ENCODE measurements at regions not wholly inside any gene's neighbourhood (a gene's known extent, or its start where the extent isn't known, plus 50 kb on each side); places are given as distances from the start of the nearest gene placed in this dataset.

DNA sequence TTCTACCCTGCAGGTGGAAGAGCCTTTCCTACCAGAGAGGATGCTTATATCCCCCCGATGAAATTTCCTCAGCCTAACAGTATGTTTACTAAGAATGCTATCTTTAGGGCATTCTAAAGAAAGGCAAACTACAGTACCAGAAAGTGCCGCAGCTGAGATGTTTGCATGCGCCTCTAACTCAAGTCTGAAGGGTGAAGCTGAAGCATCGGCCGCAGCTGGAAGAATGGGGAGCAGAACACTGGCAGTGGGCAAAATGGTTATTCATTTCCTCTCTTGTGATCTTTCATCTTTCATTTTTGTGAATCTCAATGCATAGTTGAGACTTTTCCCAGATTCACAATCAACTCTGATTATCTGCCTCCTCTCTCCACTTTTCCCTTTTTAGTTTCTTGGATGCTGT is 648.2 kb upstream of the ZEB2 start:
- Histone ChIP-seq H3K9me2 (ENCODE audit: insufficient read depth) (no peaks in the 10 kb centered on the region), H3K36me3 (ENCODE audit: insufficient read depth) (no peaks in the 10 kb centered on the region), H3K27ac (ENCODE audit: low read depth) (no peak overlapping the region), H3K4me2 (no peak overlapping the region), H2AFZ (no peak overlapping the region), H3K79me2 (replicated peaks; ENCODE audit: insufficient read depth) (no peaks in the 10 kb centered on the region), H3K4me3 (no peak overlapping the region), H3K4me1 (ENCODE audit: insufficient read depth) (no peaks in the 10 kb centered on the region), H3F3A (replicated peaks; ENCODE audit: low read depth) (no peaks in the 10 kb centered on the region), H3K27me3 (ENCODE audit: insufficient read depth) (no peaks in the 10 kb centered on the region), H4K20me1 (replicated peaks; ENCODE audit: insufficient read depth) (no peaks in the 10 kb centered on the region)
- TF ChIP-seq, protein P1, sequence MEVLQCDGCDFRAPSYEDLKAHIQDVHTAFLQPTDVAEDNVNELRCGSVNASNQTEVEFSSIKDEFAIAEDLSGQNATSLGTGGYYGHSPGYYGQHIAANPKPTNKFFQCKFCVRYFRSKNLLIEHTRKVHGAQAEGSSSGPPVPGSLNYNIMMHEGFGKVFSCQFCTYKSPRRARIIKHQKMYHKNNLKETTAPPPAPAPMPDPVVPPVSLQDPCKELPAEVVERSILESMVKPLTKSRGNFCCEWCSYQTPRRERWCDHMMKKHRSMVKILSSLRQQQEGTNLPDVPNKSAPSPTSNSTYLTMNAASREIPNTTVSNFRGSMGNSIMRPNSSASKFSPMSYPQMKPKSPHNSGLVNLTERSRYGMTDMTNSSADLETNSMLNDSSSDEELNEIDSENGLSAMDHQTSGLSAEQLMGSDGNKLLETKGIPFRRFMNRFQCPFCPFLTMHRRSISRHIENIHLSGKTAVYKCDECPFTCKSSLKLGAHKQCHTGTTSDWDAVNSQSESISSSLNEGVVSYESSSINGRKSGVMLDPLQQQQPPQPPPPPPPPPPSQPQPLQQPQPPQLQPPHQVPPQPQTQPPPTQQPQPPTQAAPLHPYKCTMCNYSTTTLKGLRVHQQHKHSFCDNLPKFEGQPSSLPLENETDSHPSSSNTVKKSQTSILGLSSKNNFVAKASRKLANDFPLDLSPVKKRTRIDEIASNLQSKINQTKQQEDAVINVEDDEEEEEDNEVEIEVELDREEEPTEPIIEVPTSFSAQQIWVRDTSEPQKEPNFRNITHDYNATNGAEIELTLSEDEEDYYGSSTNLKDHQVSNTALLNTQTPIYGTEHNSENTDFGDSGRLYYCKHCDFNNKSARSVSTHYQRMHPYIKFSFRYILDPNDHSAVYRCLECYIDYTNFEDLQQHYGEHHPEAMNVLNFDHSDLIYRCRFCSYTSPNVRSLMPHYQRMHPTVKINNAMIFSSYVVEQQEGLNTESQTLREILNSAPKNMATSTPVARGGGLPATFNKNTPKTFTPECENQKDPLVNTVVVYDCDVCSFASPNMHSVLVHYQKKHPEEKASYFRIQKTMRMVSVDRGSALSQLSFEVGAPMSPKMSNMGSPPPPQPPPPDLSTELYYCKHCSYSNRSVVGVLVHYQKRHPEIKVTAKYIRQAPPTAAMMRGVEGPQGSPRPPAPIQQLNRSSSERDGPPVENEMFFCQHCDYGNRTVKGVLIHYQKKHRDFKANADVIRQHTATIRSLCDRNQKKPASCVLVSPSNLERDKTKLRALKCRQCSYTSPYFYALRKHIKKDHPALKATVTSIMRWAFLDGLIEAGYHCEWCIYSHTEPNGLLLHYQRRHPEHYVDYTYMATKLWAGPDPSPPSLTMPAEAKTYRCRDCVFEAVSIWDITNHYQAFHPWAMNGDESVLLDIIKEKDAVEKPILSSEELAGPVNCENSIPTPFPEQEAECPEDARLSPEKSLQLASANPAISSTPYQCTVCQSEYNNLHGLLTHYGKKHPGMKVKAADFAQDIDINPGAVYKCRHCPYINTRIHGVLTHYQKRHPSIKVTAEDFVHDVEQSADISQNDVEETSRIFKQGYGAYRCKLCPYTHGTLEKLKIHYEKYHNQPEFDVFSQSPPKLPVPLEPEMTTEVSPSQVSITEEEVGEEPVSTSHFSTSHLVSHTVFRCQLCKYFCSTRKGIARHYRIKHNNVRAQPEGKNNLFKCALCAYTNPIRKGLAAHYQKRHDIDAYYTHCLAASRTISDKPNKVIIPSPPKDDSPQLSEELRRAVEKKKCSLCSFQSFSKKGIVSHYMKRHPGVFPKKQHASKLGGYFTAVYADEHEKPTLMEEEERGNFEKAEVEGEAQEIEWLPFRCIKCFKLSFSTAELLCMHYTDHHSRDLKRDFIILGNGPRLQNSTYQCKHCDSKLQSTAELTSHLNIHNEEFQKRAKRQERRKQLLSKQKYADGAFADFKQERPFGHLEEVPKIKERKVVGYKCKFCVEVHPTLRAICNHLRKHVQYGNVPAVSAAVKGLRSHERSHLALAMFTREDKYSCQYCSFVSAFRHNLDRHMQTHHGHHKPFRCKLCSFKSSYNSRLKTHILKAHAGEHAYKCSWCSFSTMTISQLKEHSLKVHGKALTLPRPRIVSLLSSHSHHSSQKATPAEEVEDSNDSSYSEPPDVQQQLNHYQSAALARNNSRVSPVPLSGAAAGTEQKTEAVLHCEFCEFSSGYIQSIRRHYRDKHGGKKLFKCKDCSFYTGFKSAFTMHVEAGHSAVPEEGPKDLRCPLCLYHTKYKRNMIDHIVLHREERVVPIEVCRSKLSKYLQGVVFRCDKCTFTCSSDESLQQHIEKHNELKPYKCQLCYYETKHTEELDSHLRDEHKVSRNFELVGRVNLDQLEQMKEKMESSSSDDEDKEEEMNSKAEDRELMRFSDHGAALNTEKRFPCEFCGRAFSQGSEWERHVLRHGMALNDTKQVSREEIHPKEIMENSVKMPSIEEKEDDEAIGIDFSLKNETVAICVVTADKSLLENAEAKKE (CRISPR knock-in tag; IDR thresholded peaks at IDR 0.05): no peak
- TF ChIP-seq ZNF114 (CRISPR knock-in tag; IDR thresholded peaks at IDR 0.05) (no peak), JUNB (IDR thresholded peaks at IDR 0.05; ENCODE audit: unreplicated experiment) (no peak), ZNF331 (CRISPR knock-in tag; IDR thresholded peaks at IDR 0.05; ENCODE audit: low read depth) (no peak), EZH2 (IDR thresholded peaks at IDR 0.05; ENCODE audit: low read depth, unreplicated experiment) (no peak), CREB1 (CRISPR knock-in tag; IDR thresholded peaks at IDR 0.05; ENCODE audit: low read depth) (no peak), STAT1 (IDR thresholded peaks at IDR 0.05; ENCODE audit: unreplicated experiment) (no peak), NANOG (IDR thresholded peaks at IDR 0.05; ENCODE audit: borderline replicate concordance) (no peak), EZH2phosphoT487 (IDR thresholded peaks at IDR 0.05; ENCODE audit: unreplicated experiment) (no peak), POLR2AphosphoS5 (IDR thresholded peaks at IDR 0.05; ENCODE audit: low read depth) (no peak)
- TF ChIP-seq, protein P2, sequence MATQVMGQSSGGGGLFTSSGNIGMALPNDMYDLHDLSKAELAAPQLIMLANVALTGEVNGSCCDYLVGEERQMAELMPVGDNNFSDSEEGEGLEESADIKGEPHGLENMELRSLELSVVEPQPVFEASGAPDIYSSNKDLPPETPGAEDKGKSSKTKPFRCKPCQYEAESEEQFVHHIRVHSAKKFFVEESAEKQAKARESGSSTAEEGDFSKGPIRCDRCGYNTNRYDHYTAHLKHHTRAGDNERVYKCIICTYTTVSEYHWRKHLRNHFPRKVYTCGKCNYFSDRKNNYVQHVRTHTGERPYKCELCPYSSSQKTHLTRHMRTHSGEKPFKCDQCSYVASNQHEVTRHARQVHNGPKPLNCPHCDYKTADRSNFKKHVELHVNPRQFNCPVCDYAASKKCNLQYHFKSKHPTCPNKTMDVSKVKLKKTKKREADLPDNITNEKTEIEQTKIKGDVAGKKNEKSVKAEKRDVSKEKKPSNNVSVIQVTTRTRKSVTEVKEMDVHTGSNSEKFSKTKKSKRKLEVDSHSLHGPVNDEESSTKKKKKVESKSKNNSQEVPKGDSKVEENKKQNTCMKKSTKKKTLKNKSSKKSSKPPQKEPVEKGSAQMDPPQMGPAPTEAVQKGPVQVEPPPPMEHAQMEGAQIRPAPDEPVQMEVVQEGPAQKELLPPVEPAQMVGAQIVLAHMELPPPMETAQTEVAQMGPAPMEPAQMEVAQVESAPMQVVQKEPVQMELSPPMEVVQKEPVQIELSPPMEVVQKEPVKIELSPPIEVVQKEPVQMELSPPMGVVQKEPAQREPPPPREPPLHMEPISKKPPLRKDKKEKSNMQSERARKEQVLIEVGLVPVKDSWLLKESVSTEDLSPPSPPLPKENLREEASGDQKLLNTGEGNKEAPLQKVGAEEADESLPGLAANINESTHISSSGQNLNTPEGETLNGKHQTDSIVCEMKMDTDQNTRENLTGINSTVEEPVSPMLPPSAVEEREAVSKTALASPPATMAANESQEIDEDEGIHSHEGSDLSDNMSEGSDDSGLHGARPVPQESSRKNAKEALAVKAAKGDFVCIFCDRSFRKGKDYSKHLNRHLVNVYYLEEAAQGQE (IDR thresholded peaks at IDR 0.05; ENCODE audit: unreplicated experiment): no peak
- TF ChIP-seq, protein P3, sequence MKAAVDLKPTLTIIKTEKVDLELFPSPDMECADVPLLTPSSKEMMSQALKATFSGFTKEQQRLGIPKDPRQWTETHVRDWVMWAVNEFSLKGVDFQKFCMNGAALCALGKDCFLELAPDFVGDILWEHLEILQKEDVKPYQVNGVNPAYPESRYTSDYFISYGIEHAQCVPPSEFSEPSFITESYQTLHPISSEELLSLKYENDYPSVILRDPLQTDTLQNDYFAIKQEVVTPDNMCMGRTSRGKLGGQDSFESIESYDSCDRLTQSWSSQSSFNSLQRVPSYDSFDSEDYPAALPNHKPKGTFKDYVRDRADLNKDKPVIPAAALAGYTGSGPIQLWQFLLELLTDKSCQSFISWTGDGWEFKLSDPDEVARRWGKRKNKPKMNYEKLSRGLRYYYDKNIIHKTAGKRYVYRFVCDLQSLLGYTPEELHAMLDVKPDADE (IDR thresholded peaks at IDR 0.05): no peak
- TF ChIP-seq, protein P4, sequence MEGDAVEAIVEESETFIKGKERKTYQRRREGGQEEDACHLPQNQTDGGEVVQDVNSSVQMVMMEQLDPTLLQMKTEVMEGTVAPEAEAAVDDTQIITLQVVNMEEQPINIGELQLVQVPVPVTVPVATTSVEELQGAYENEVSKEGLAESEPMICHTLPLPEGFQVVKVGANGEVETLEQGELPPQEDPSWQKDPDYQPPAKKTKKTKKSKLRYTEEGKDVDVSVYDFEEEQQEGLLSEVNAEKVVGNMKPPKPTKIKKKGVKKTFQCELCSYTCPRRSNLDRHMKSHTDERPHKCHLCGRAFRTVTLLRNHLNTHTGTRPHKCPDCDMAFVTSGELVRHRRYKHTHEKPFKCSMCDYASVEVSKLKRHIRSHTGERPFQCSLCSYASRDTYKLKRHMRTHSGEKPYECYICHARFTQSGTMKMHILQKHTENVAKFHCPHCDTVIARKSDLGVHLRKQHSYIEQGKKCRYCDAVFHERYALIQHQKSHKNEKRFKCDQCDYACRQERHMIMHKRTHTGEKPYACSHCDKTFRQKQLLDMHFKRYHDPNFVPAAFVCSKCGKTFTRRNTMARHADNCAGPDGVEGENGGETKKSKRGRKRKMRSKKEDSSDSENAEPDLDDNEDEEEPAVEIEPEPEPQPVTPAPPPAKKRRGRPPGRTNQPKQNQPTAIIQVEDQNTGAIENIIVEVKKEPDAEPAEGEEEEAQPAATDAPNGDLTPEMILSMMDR (conservative IDR thresholded peaks at IDR 0.05; ENCODE audit: low read depth in 2 of 2): no peak
- Mint-ChIP-seq H3K36me3 (ENCODE audit: low read depth) (no peaks in the 10 kb centered on the region; the same call in 2 of the 3 replicates), H3K4me3 (no peak overlapping the region), H3K4me1 (no peaks in the 10 kb centered on the region; the same call in 2 of the 3 replicates), H3K27me3 (ENCODE audit: insufficient read depth, low read depth, poor library complexity) (no peaks in the 10 kb centered on the region), H3K9me3 (no peaks in the 10 kb centered on the region), H3K27ac (no peak overlapping the region)
- ATAC-seq (no peak), DNase-seq (ENCODE audit: low spot score) (no peak)

All from GM23338 (cell line).